Aorta (tissue), 5 donors: ENCODE measurements at regions not wholly inside any gene's neighbourhood (a gene's known extent, or its start where the extent isn't known, plus 50 kb on each side); places are given as distances from the start of the nearest gene placed in this dataset.

Experiments
- ATAC-seq: fragments of 200-7000 bp; cut with Tn5 transposase; one replicate; pipeline ENCODE4 v1.9.1; 2022; ENCODE audit warnings: moderate library complexity; ENCODE audit not compliant: low FRiP score
- DNase-seq, 2 donors: peaks; one replicate each; pipeline ENCODE4 v3.0.0-alpha.2; 2020
- H3K27ac ChIP-seq, 2 donors: one replicate each; pipeline ENCODE4 v1.5.1; 2013; ENCODE audit warnings: low read length in 2 of 2, mild to moderate bottlenecking in 2 of 2, moderate library complexity in 2 of 2, control low read depth in 1 of 2, inconsistent platforms in 1 of 2, low read depth in 1 of 2
- H3K27me3 ChIP-seq, 2 donors: one replicate each; pipeline ENCODE4 v1.6.1; 2013; ENCODE audit warnings: control low read depth in 1 of 2, low read length in 1 of 2, mild to moderate bottlenecking in 1 of 2, moderate library complexity in 1 of 2; ENCODE audit not compliant: insufficient read depth in 2 of 2, control insufficient read depth in 1 of 2
- H3K36me3 ChIP-seq, 2 donors: one replicate each; pipeline ENCODE4 v1.6.1; 2013; ENCODE audit warnings: control low read depth in 1 of 2, low read length in 1 of 2, mild to moderate bottlenecking in 1 of 2; ENCODE audit not compliant: insufficient read depth in 2 of 2, control insufficient read depth in 1 of 2
- H3K4me1 ChIP-seq, 2 donors: one replicate each; pipeline ENCODE4 v1.6.1; 2013; ENCODE audit warnings: low read length in 2 of 2, control low read depth in 1 of 2, mild to moderate bottlenecking in 1 of 2, moderate library complexity in 1 of 2; ENCODE audit not compliant: insufficient read depth in 2 of 2, control insufficient read depth in 1 of 2
- H3K4me3 ChIP-seq, 2 donors: one replicate each; pipeline ENCODE4 v1.5.1; 2013; ENCODE audit warnings: low read length in 2 of 2, control low read depth in 1 of 2, mild to moderate bottlenecking in 1 of 2
- H3K9me3 ChIP-seq: one replicate; pipeline ENCODE4 v1.6.1; 2013; ENCODE audit warnings: mild to moderate bottlenecking, low read length; ENCODE audit not compliant: control insufficient read depth
- WGBS, 2 donors: extraction: QIAGEN DNeasy Blood & Tissue Kit; methylation state at CpG; one replicate each; pipeline ENCODE4 v1.1.7; 2013; 5-methylcytosine and 5-hydroxymethylcytosine counted together
- intact Hi-C, 2 donors: fragments of 100-400 bp; cut with DNase I; formaldehyde crosslinking; loops; one replicate each; pipeline versions ENCODE4 v1.14.2 to v1.15.0; 2022
- donor health status: healthy with polysubstance abuse.
- donor health status: Bipolar disorder and iron deficiency.
- donor health status: DM: no; HTN: no; CAD: no.
- donor health status: DM: no; HTN: no; CAD: no.
- donor health status: DM: yes; HTN: yes; CAD: no.

GRCh38 chr3:95775486-95776094, 1038.8 kb upstream of the EPHA6 start:
- no peak for DNase-seq
- ATAC-seq, result no peak
- intact Hi-C loops, result no loop called here
- no peak overlapping the region for H3K4me3 ChIP-seq
- peaks cover 0 to 2% of the 10 kb centered on the region in 2 donors for H3K27me3 ChIP-seq
- no peak overlapping the region for H3K27ac ChIP-seq
- no peaks in the 10 kb centered on the region for H3K36me3 ChIP-seq
- peaks cover 3% of the 10 kb centered on the region for H3K9me3 ChIP-seq
- no peaks in the 10 kb centered on the region for H3K4me1 ChIP-seq
- WGBS, 2 donors, result 65 to 70% methylated on average over 5 of the region's 5 CpGs

GRCh38 chr3:95781598-95781997, 1032.8 kb upstream of the EPHA6 start:
- no peaks in the 10 kb centered on the region for H3K27me3 ChIP-seq
- H3K36me3 ChIP-seq, result no peaks in the 10 kb centered on the region
- H3K4me3 ChIP-seq, result no peak overlapping the region
- no peaks in the 10 kb centered on the region for H3K4me1 ChIP-seq
- H3K9me3 ChIP-seq, result no peaks in the 10 kb centered on the region
- H3K27ac ChIP-seq, result no peak overlapping the region
- intact Hi-C loops, result no loop called here
- ATAC-seq (no peak), DNase-seq (no peak)

GRCh38 chr3:95789111-95789510, 1025.3 kb upstream of the EPHA6 start:
- intact Hi-C loops, result no loop called here
- 54 to 56% methylated on average over 1 of the region's 1 CpG for WGBS, 2 donors
- H3K9me3 ChIP-seq, result no peaks in the 10 kb centered on the region
- H3K4me3 ChIP-seq, result no peak overlapping the region
- H3K27me3 ChIP-seq, result no peaks in the 10 kb centered on the region
- ATAC-seq (no peak), DNase-seq (no peak)
- no peaks in the 10 kb centered on the region for H3K36me3 ChIP-seq
- no peaks in the 10 kb centered on the region for H3K4me1 ChIP-seq
- H3K27ac ChIP-seq, result no peak overlapping the region

GRCh38 chr3:95797081-95797480, 1017.3 kb upstream of the EPHA6 start:
- no peaks in the 10 kb centered on the region for H3K9me3 ChIP-seq
- no peaks in the 10 kb centered on the region for H3K4me1 ChIP-seq
- no peak overlapping the region for H3K4me3 ChIP-seq
- no peak for DNase-seq
- H3K36me3 ChIP-seq, result no peaks in the 10 kb centered on the region
- intact Hi-C loops, result no loop called here
- no peak for ATAC-seq
- 83 to 86% methylated on average over 3 of the region's 3 CpGs for WGBS, 2 donors
- H3K27ac ChIP-seq, result no peak overlapping the region
- H3K27me3 ChIP-seq, result no peaks in the 10 kb centered on the region

- Histone ChIP-seq H3K4me1 (no peaks in the 10 kb centered on the region), H3K9me3 (no peaks in the 10 kb centered on the region), H3K27me3 (no peaks in the 10 kb centered on the region), H3K27ac (no peak overlapping the region), H3K4me3 (no peak overlapping the region), H3K36me3 (no peaks in the 10 kb centered on the region)
- intact Hi-C loops, result no loop called here
- 94% methylated on average over 1 of the region's 1 CpG for WGBS, 2 donors
- ATAC-seq (no peak), DNase-seq (no peak)
Observed at GRCh38 chr3:95798628-95799027, 1015.8 kb upstream of the EPHA6 start.

- H3K4me1 ChIP-seq, result no peaks in the 10 kb centered on the region
- H3K4me3 ChIP-seq, result no peak overlapping the region
- DNase-seq (no peak), ATAC-seq (no peak)
- H3K36me3 ChIP-seq, result no peaks in the 10 kb centered on the region
- 98 to 99% methylated on average over 1 of the region's 1 CpG for whole genome bisulfite sequencing, 2 donors
- H3K27me3 ChIP-seq, result no peaks in the 10 kb centered on the region
- intact Hi-C loops, result no loop called here
- no peaks in the 10 kb centered on the region for H3K9me3 ChIP-seq
- H3K27ac ChIP-seq, result no peak overlapping the region
Observed at GRCh38 chr3:95810462-95810861, 1003.9 kb upstream of the EPHA6 start.

- Histone ChIP-seq H3K4me3 (no peak overlapping the region), H3K4me1 (no peaks in the 10 kb centered on the region), H3K9me3 (no peaks in the 10 kb centered on the region), H3K36me3 (no peaks in the 10 kb centered on the region), H3K27ac (no peak overlapping the region), H3K27me3 (no peaks in the 10 kb centered on the region)
- intact Hi-C loops, result no loop called here
- no peak for DNase-seq
- 76 to 86% methylated on average over 2 of the region's 2 CpGs for WGBS, 2 donors
- ATAC-seq, result no peak
Observed at GRCh38 chr3:95813244-95813643, 1001.1 kb upstream of the EPHA6 start.

GRCh38 chr3:95815828-95816227, 998.6 kb upstream of the EPHA6 start:
- no peak overlapping the region for H3K4me3 ChIP-seq
- no peaks in the 10 kb centered on the region for H3K36me3 ChIP-seq
- no peaks in the 10 kb centered on the region for H3K4me1 ChIP-seq
- 59 to 70% methylated on average over 1 of the region's 1 CpG for WGBS, 2 donors
- no peaks in the 10 kb centered on the region for H3K9me3 ChIP-seq
- H3K27me3 ChIP-seq, result no peaks in the 10 kb centered on the region
- no peak overlapping the region for H3K27ac ChIP-seq
- ATAC-seq, result no peak
- intact Hi-C loops, result no loop called here
- no peak for DNase-seq

GRCh38 chr3:95826419-95826818, 988.0 kb upstream of the EPHA6 start:
- WGBS, 2 donors, result 67 to 71% methylated on average over 2 of the region's 2 CpGs
- DNase-seq (no peak), ATAC-seq (no peak)
- Histone ChIP-seq H3K4me1 (no peaks in the 10 kb centered on the region), H3K9me3 (no peaks in the 10 kb centered on the region), H3K27ac (no peak overlapping the region), H3K36me3 (no peaks in the 10 kb centered on the region), H3K27me3 (no peaks in the 10 kb centered on the region), H3K4me3 (no peak overlapping the region)
- intact Hi-C loops, result no loop called here
